ENCODE measurements at regions not wholly inside any gene's neighbourhood (a gene's known extent, or its start where the extent isn't known, plus 50 kb on each side); places are given as distances from the start of the nearest gene placed in this dataset.
"Not testable (repeated sequence)": the region's sequence is repeated elsewhere in the genome, so short reads cannot be mapped to it uniquely, and the experiment has no call there.

- no peak overlapping the region for H3K4me3 ChIP-seq (ENCODE audit: control insufficient read depth, low read depth, low read length)
- TF ChIP-seq CTCF (IDR thresholded peaks at IDR 0.05; ENCODE audit: control insufficient read depth, insufficient read depth, low read depth, low read length, missing control alignments), result no peak
- no peak for DNase-seq (ENCODE audit: low read depth)
Measured at GRCh38 chr14:103230658-103231334, 103.2 kb upstream of the EIF5 start.

GRCh38 chr14:103231376-103232019 lies 102.5 kb upstream of the EIF5 start:
- no peak overlapping the region for H3K4me3 ChIP-seq (ENCODE audit: control insufficient read depth, low read depth, low read length)
- no peak for TF ChIP-seq CTCF (IDR thresholded peaks at IDR 0.05; ENCODE audit: control insufficient read depth, insufficient read depth, low read depth, low read length, missing control alignments)
- no peak for DNase-seq (ENCODE audit: low read depth)

- no peak for DNase-seq (ENCODE audit: low read depth)
- no peak overlapping the region for H3K4me3 ChIP-seq (ENCODE audit: control insufficient read depth, low read depth, low read length)
- TF ChIP-seq CTCF (IDR thresholded peaks at IDR 0.05; ENCODE audit: control insufficient read depth, insufficient read depth, low read depth, low read length, missing control alignments), result no peak
Measured at GRCh38 chr14:103232031-103232808, 101.8 kb upstream of the EIF5 start.

GRCh38 chr14:103232831-103233319 lies 101.2 kb upstream of the EIF5 start:
- no peak overlapping the region for H3K4me3 ChIP-seq (ENCODE audit: control insufficient read depth, low read depth, low read length)
- TF ChIP-seq CTCF (IDR thresholded peaks at IDR 0.05; ENCODE audit: control insufficient read depth, insufficient read depth, low read depth, low read length, missing control alignments), result no peak
- no peak for DNase-seq (ENCODE audit: low read depth)

GRCh38 chr14:103233328-103233727 lies 100.7 kb upstream of the EIF5 start:
- TF ChIP-seq CTCF (IDR thresholded peaks at IDR 0.05; ENCODE audit: control insufficient read depth, insufficient read depth, low read depth, low read length, missing control alignments), result no peak
- H3K4me3 ChIP-seq (ENCODE audit: control insufficient read depth, low read depth, low read length), result no peak overlapping the region
- no peak for DNase-seq (ENCODE audit: low read depth)

GRCh38 chr14:103234826-103235225 lies 99.2 kb upstream of the EIF5 start:
- DNase-seq (ENCODE audit: low read depth); H3K4me3 ChIP-seq (ENCODE audit: control insufficient read depth, low read depth, low read length): not testable (repeated sequence)

- not testable (repeated sequence) for H3K4me3 ChIP-seq (ENCODE audit: control insufficient read depth, low read depth, low read length); DNase-seq (ENCODE audit: low read depth)
Measured at GRCh38 chr14:103235506-103235905, 98.5 kb upstream of the EIF5 start.
